Stimulated activated CD4-positive, alpha-beta T cell treated with anti-CD3 and anti-CD28 coated beads, TNF-alpha, amount 100 ng/mL, for 4 hours (primary cell): ENCODE measurements at regions not wholly inside any gene's neighbourhood (a gene's known extent, or its start where the extent isn't known, plus 50 kb on each side); places are given as distances from the start of the nearest gene placed in this dataset.

Experiments
- DNase-seq, 3 experiments: peaks; one replicate each; pipeline ENCODE4 v3.0.0-alpha.2; 2020; ENCODE audit warnings: low read depth in 3 of 3

- DNase-seq: no peak
Observed at GRCh38 chr16:5378531-5378930, 280.9 kb upstream of the EEF2KMT start.

GRCh38 chr16:5377280-5377898, 279.8 kb upstream of the EEF2KMT start:
- DNase-seq: no peak

- DNase-seq: no peak
Observed at GRCh38 chr16:5374184-5374583, 276.6 kb upstream of the EEF2KMT start.

- no peak for DNase-seq
Observed at GRCh38 chr16:5367951-5368350, 270.4 kb upstream of the EEF2KMT start.

GRCh38 chr16:5366126-5366525, 268.5 kb upstream of the EEF2KMT start:
- no peak for DNase-seq

- DNase-seq: no peak
Observed at GRCh38 chr16:5364186-5364585, 266.6 kb upstream of the EEF2KMT start.

- no peak for DNase-seq
Observed at GRCh38 chr16:5361322-5361721, 263.7 kb upstream of the EEF2KMT start.

GRCh38 chr16:5354645-5355044, 257.1 kb upstream of the EEF2KMT start:
- DNase-seq: no peak

GRCh38 chr16:5349670-5350517, 252.3 kb upstream of the EEF2KMT start:
- no peak for DNase-seq

GRCh38 chr16:5349101-5349500, 251.5 kb upstream of the EEF2KMT start:
- no peak for DNase-seq

- no peak for DNase-seq
Observed at GRCh38 chr16:5347561-5347960, 250.0 kb upstream of the EEF2KMT start.

- no peak for DNase-seq
Observed at GRCh38 chr16:5336941-5337340, 239.3 kb upstream of the EEF2KMT start.

GRCh38 chr16:5333991-5334390, 236.4 kb upstream of the EEF2KMT start:
- DNase-seq: no peak

- DNase-seq: no peak
Observed at GRCh38 chr16:5333126-5333525, 235.5 kb upstream of the EEF2KMT start.

- DNase-seq: no peak
Observed at GRCh38 chr16:5330058-5330457, 232.5 kb upstream of the EEF2KMT start.

GRCh38 chr16:5328546-5328945, 231.0 kb upstream of the EEF2KMT start:
- DNase-seq: no peak

GRCh38 chr16:5326395-5326794, 228.8 kb upstream of the EEF2KMT start:
- DNase-seq: no peak

GRCh38 chr16:5325932-5326331, 228.3 kb upstream of the EEF2KMT start:
- DNase-seq: no peak

GRCh38 chr16:5323284-5324141, 225.9 kb upstream of the EEF2KMT start:
- no peak for DNase-seq

- DNase-seq: no peak
Observed at GRCh38 chr16:5321930-5322329, 224.3 kb upstream of the EEF2KMT start.

- DNase-seq: no peak
Observed at GRCh38 chr16:5319799-5320198, 222.2 kb upstream of the EEF2KMT start.

GRCh38 chr16:5315914-5316313, 218.3 kb upstream of the EEF2KMT start:
- DNase-seq: no peak
